HG03159 (cell line): ENCODE measurements at regions not wholly inside any gene's neighbourhood (a gene's known extent, or its start where the extent isn't known, plus 50 kb on each side); places are given as distances from the start of the nearest gene placed in this dataset.

ENCODE experiments used
- ATAC-seq: cut with Tn5 transposase; IDR thresholded peaks from one replicate; pipeline ENCODE4 v1.9.1; 2021; ENCODE audit warnings: mild to moderate bottlenecking, moderate library complexity; ENCODE audit not compliant: unreplicated experiment

DNA sequence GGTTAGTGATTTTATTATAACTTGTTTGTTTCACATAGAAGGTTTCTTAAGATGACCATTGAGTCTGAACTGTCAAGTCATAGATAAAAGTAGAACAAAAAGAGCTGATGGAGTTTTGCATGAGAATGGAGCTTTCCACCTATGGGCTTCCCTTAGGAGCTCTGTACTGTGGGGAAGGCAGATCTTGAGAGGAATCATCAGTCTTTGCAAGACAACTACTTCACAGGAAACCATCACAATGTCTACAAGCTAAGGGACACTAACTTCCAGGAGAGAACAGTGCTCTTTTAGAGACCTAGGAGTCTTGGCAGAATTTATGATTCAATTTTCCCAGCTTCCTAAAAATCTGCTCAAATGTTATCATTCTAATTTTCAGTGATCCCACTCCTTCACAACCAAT is 78.2 kb downstream of the FBXO5 start:
- no peak for ATAC-seq

DNA sequence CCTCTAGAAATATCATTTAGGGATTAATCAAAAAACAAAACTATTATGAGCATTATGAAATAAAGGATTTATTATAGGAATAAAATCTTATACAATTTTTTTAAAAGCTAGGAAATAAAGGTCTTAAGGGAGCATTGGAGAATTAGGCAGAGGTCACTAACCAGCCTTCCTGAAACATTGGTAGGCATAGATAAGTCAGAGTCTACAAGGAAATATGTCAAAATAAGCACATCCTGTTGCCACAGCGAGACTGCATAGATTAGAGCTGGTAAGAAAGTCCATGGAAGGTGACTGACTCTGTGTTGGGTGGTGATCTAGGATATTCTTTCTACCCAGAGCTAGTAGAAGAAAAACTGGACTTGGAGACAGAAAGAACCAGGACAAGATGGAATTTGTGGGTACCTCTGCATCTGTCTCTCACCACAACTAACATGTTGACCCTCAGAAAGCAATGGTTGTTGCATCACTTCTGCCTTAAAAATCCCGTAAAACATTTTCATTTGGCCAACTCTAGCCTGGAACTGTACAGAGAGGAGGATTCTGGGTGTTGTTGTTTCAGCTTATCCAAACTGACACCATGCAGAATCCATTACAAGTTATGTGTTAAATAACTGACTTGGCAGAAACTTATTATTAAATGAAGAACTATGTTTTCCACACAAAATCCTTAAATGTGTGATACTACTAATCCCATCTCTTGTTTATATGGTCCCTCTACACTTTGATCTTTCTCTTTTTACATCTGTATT is 77.1 kb downstream of the FBXO5 start:
- no peak for ATAC-seq

DNA sequence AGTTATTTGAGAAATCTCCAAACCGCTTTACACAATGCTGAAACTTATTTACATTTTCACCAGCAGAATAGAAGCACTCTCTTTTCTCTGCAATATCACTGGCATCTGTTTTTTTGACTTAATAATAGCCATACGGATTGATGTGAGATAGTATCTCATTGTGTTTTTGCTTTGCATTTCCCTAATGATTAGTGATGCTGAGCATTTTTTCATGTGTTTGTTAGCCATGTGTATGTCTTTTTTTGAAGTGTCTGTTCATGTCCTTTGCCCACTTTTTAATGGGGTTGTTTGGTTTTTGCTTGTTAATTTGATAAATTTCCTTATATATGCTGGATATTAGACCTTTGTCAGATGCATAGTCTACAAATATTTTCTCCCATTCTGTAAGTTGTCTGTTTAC is 73.6 kb downstream of the FBXO5 start:
- no peak for ATAC-seq

DNA sequence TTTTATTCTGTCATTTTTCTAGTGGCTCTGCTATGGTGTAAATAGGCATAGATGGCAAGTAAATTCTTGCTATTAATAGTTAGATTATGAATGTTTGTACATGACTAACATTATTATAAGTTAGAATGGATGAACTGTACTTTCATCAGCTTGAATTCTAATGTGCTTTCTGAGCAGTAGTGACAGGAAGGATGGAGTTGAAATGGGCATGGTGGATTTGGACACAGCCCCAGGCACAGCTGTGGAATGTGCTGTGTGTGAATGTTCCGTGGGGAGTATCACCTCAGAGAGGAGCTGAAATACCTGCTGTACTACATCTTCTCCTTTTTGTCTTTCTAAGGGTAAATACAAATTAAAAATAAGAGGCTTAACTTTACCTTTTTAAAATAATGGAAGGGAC is 66.8 kb downstream of the FBXO5 start:
- no peak for ATAC-seq

DNA sequence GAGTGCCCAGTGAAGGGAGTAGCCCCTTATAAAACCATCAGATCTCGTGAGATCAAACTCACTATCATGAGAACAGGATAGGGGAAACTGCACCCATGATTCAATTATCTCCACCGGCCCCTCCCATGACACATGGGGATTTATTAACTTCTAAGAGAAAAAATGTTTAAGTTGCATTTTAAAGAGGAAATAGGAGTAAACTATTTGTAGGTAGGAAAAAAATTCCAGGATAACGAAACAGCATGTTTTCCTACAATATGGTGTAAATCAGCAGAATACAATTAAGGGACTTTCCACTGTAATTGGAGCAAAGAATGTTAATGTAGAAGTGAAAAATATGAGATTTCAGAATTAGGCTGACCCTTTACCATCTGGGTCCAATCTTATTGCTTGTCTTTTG is 63.9 kb downstream of the FBXO5 start:
- ATAC-seq = no peak

DNA sequence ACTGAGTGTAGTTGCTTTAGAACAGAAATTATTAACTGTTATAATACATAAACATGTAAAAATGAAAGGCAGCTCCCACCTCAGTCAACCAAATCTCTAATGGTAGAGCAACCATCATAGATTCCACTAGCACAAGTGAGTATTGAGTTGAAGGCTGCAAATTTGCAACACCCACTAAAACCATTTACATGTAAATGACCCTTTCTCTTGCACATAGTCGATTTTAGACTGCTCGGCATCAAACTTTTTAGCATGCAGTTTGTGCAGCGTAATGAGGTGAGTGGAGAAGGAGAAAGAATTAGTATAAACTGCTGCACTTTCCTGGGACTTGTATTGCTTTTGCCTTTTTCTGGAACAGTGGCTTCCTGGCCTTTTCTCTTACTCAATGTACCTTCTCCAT is 62.8 kb downstream of the FBXO5 start:
- no peak for ATAC-seq
